Activated CD4-positive, alpha-beta memory T cell treated with anti-CD3 and anti-CD28 coated beads, Interleukin-2, amount 10 ng/mL, durations not matched to agents 7 days and 5 days (primary cell): ENCODE measurements at regions not wholly inside any gene's neighbourhood (a gene's known extent, or its start where the extent isn't known, plus 50 kb on each side); places are given as distances from the start of the nearest gene placed in this dataset.

Source experiments
- CTCF ChIA-PET: fragments of 350-600 bp; sonication (Branson Sonifier 250); formaldehyde crosslinking; loops from one replicate; lab custom pipeline; 2021; ENCODE audit warnings: antibody characterized with exemption, inconsistent platforms; lab: Charles Lee
- POLR2A ChIA-PET: fragments of 350-600 bp; sonication (Branson Sonifier 250); formaldehyde crosslinking; loops from one replicate; lab custom pipeline; 2021; ENCODE audit warnings: antibody characterized with exemption; lab: Charles Lee
- DNase-seq: peaks from one replicate; pipeline ENCODE4 v3.0.0-alpha.2; 2020
- H3K27ac Mint-ChIP-seq: one replicate; pipeline ENCODE4 v1.8.0; 2021; ENCODE audit warnings: mild to moderate bottlenecking, mixed read lengths
- H3K27me3 Mint-ChIP-seq: one replicate; pipeline ENCODE4 v1.8.0; 2021; ENCODE audit warnings: mixed read lengths
- H3K36me3 Mint-ChIP-seq: one replicate; pipeline ENCODE4 v1.8.0; 2021; ENCODE audit warnings: low read depth, mixed read lengths
- H3K4me1 Mint-ChIP-seq: one replicate; pipeline ENCODE4 v1.8.0; 2021; ENCODE audit warnings: mixed read lengths
- H3K4me3 Mint-ChIP-seq: one replicate; pipeline ENCODE4 v1.8.0; 2021; ENCODE audit warnings: mild to moderate bottlenecking, mixed read lengths
- H3K9me3 Mint-ChIP-seq: one replicate; pipeline ENCODE4 v1.8.0; 2021; ENCODE audit warnings: mixed read lengths

DNA sequence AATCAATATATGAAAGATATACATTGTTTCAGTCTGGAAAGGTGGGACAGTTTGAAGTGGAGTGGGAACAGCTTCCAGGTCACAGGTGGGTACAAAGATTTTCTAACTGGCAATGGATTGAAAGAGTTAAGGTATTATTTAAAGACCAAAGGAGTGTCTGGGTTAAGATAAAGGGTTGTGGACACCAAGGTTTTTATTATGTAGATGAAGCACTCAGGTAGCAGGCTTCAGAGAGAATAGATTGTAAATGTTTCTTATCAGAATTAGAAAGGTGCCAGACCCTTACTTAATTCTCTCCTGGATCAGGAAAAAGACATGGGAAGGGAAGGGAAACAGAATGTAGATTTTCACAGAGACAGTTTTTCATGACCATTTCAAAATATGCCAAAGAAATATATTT lies 1174.8 kb downstream of the MAT2B start:
- no peaks in the 10 kb centered on the region for H3K36me3 Mint-ChIP-seq

DNA sequence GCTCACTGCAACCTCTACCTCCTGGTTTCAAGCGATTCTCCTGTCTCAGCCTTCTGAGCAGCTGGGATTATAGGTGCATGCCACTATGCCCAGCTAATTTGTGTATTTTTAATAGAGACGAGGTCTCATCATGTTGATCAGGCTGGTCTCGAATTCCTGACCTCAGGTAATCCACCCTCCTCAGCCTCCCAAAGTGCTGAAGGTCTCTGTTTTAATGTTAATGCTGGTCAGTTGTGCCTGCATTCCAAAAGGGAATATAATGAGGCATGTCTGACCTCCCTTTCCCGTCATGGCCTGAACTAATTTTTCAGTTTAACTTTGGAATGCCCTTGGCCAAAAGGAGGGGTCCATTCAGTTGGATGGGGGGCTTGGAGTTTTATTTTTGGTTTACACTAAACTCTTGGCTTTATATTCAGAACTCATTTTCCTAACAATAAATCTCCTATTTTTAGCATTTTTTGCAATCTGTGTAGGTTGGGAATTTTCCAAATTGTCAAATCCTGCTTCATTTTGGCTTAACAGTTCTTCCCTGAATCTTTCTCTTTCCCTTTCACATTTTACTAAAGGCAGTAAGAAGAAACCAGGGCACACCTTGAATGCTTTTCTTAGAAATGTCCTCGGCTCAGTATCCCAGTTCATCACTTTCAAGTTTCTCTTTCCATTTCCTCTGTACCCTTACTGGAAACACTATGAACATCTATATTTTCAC lies 1175.5 kb downstream of the MAT2B start:
- H3K4me3 Mint-ChIP-seq: no peak overlapping the region
- no peaks in the 10 kb centered on the region for H3K36me3 Mint-ChIP-seq
- H3K27ac Mint-ChIP-seq: no peak overlapping the region
- ChIA-PET POLR2A (no interaction called here), CTCF (no interaction called here)
- no peaks in the 10 kb centered on the region for H3K4me1 Mint-ChIP-seq
- no peaks in the 10 kb centered on the region for H3K27me3 Mint-ChIP-seq
- DNase-seq: no peak
- H3K9me3 Mint-ChIP-seq: no peaks in the 10 kb centered on the region

More for the DNA sequence above, 1174.8 kb downstream of the MAT2B start:
- Mint-ChIP-seq H3K27me3 (no peaks in the 10 kb centered on the region), H3K27ac (no peak overlapping the region), H3K4me1 (no peaks in the 10 kb centered on the region), H3K4me3 (no peak overlapping the region), H3K9me3 (no peaks in the 10 kb centered on the region)
- POLR2A ChIA-PET: no interaction called here
- no peak for DNase-seq
- CTCF ChIA-PET: no interaction called here

DNA sequence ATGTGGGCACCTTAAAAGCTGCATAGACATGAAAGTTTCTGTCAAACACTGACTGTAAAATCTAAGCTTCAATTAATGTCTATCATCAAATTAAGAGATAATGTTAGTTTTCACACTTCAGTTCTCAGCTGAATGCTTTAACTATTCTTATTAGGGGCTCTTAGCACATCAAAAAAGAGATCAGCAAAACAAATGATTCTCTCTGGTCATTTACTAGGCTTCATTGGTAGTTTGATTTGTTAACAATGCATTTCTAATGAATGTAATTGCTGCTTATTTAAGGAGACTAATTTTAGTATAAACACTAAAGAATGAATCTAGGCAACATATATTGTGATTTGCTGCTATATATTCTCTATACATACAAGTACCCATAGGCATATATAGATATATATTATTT lies 1182.0 kb downstream of the MAT2B start:
- ChIA-PET CTCF (no interaction called here), POLR2A (no interaction called here)
- Mint-ChIP-seq H3K4me3 (no peak overlapping the region), H3K36me3 (no peaks in the 10 kb centered on the region), H3K4me1 (no peaks in the 10 kb centered on the region), H3K27me3 (no peaks in the 10 kb centered on the region), H3K27ac (no peak overlapping the region), H3K9me3 (peaks cover 8% of the 10 kb centered on the region)
- no peak for DNase-seq

DNA sequence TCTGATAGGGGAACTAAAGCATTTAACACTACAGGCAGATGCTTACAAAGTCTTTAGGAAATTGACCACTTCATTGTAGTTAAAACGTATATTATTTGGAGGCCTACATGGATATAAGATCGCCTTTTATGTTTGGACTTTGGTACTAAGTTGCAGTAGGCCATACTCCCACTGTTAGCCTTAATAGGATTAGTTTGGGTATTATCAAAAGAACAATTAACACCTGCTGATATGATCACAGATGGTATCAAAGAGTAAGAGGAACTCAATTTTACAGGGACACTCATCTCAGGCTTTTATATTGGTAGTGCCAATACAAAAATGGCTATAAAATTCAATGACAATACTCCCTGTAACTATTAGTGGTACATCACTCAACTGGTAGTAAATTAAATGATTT lies 1183.0 kb downstream of the MAT2B start:
- H3K4me1 Mint-ChIP-seq: no peaks in the 10 kb centered on the region
- H3K4me3 Mint-ChIP-seq: no peak overlapping the region
- H3K36me3 Mint-ChIP-seq: no peaks in the 10 kb centered on the region
- peaks cover 9% of the 10 kb centered on the region for H3K9me3 Mint-ChIP-seq
- POLR2A ChIA-PET: no interaction called here
- H3K27ac Mint-ChIP-seq: no peak overlapping the region
- no peaks in the 10 kb centered on the region for H3K27me3 Mint-ChIP-seq
- CTCF ChIA-PET: no interaction called here
- no peak for DNase-seq

DNA sequence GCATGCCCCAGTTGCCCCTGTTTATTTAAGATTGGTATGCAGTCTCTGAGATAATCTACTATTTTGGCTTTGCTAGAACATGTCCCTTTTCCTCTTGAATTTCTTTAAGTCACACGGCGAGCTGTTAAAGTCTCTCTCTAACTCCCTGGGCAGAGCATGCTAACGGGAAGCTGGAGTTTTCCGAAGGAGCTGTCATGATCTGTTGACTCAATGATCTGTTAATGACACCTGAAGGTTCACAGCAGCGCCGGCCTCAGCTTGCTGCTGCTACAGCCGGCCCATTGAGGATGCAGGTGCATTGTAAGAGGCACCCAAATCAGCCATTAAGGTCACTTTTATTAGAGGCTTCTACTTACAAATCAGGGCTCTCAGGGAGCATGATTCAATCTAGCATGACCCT lies 1203.4 kb downstream of the MAT2B start:
- no peaks in the 10 kb centered on the region for H3K36me3 Mint-ChIP-seq
- CTCF ChIA-PET: no interaction called here
- no peaks in the 10 kb centered on the region for H3K4me1 Mint-ChIP-seq
- no peak overlapping the region for H3K4me3 Mint-ChIP-seq
- H3K27me3 Mint-ChIP-seq: no peaks in the 10 kb centered on the region
- POLR2A ChIA-PET: no interaction called here
- no peak overlapping the region for H3K27ac Mint-ChIP-seq
- no peaks in the 10 kb centered on the region for H3K9me3 Mint-ChIP-seq
- DNase-seq: no peak

DNA sequence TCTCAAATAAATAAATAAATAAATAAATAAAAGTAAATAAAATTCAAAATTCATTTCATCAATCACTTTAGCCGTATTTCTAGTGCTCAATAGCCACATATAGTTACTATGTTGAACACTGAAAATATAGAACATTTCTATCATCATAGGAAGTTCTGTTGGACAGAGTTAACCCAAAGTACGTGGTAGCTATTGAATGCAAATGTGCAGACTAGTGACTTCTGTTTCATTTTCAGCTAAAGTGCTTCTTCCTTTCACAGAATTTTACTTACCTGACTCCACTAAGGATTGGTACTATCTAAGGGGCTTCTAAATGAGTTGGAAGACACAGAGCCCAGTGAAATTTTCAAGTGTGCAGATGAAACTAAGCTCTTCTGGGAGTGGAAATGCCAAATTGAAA lies 1208.3 kb downstream of the MAT2B start:
- no peaks in the 10 kb centered on the region for H3K36me3 Mint-ChIP-seq
- no peak for DNase-seq
- H3K27me3 Mint-ChIP-seq: no peaks in the 10 kb centered on the region
- CTCF ChIA-PET: no interaction called here
- POLR2A ChIA-PET: no interaction called here
- no peaks in the 10 kb centered on the region for H3K4me1 Mint-ChIP-seq
- H3K9me3 Mint-ChIP-seq: peaks cover 5% of the 10 kb centered on the region
- H3K4me3 Mint-ChIP-seq: no peak overlapping the region
- no peak overlapping the region for H3K27ac Mint-ChIP-seq

DNA sequence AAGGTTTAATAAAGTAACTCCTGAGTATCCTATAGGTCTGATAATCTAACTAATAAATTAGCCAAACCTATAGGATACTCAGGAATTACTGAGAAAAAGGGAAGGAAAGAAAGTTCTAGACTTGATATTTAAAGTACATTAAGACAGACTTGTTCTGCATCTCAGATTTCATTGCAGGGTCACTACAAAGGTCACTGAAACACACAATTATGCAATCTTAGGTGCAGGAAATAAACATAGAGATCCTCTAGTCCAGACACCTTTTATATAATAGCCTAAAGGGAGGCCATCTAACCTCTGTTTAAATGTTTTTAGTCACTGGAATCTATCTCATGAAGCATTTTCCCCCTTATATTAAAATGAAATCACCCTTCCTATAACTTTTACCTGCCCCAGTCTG lies 1215.7 kb downstream of the MAT2B start:
- Mint-ChIP-seq H3K4me1 (no peaks in the 10 kb centered on the region), H3K27me3 (no peaks in the 10 kb centered on the region), H3K27ac (no peak overlapping the region), H3K36me3 (no peaks in the 10 kb centered on the region), H3K4me3 (no peak overlapping the region), H3K9me3 (peaks cover 9% of the 10 kb centered on the region)
- no peak for DNase-seq
- ChIA-PET CTCF (no interaction called here), POLR2A (no interaction called here)

DNA sequence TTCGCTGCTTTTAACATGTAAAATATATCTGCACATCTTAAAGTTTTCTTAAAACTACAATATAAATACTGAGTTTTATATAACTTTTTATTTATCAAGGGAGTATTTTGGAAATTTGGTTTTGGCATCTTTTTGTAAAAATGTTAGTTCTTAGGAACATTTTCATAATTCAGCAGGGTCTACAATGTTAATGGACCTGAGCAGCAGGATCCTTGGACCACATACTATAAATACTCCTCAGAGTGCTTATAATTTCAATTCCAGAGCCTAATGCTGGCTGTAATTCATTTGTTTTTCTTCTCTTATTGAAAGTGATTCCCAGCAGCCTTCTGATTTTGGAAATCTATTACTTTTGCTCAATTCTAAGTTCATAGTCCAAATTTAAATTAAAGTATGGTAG lies 1216.2 kb downstream of the MAT2B start:
- Mint-ChIP-seq H3K4me3 (no peak overlapping the region), H3K27ac (no peak overlapping the region), H3K9me3 (peaks cover 9% of the 10 kb centered on the region), H3K36me3 (no peaks in the 10 kb centered on the region), H3K27me3 (no peaks in the 10 kb centered on the region), H3K4me1 (no peaks in the 10 kb centered on the region)
- ChIA-PET POLR2A (no interaction called here), CTCF (no interaction called here)
- DNase-seq: no peak

DNA sequence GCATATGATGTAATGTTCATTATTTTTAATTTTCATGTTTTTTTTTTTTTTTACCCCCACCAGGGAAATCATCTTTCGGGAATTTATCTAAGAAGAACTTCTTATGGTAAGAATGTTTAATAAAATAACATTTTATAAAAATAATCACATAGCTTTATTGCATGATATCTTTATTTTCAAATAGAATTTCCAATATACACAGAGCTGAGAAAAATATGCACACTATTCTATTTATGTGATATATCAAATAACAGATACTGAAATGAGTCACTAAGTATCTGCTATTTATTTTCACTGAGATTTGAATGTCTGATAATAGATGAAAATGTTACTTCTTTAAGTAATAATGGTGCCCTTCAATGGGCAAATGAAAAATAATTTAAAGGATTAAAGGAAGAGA lies 1217.3 kb downstream of the MAT2B start:
- ChIA-PET CTCF (no interaction called here), POLR2A (no interaction called here)
- Mint-ChIP-seq H3K4me3 (no peak overlapping the region), H3K36me3 (no peaks in the 10 kb centered on the region), H3K4me1 (no peaks in the 10 kb centered on the region), H3K9me3 (peaks cover 9% of the 10 kb centered on the region), H3K27me3 (no peaks in the 10 kb centered on the region), H3K27ac (no peak overlapping the region)
- DNase-seq: no peak

DNA sequence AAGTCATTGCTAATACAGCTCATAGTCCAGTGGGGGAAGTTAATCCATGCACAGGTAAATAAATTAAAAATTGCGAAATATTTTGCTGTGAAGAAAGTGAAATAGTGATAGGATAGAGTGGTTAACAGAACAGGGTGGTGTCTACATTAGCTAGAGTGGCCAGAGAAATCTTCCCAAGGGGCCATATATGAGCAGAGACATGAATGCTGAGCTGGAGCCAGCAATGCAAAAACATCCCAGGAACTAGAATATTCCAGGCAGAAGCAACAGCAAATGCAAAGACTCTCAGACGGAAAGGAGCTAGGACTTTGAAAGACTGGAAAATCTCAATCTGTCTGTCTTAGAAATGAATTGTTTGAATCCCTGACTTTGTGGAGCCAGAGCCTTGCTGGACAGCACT lies 1221.6 kb downstream of the MAT2B start:
- Mint-ChIP-seq H3K27me3 (no peaks in the 10 kb centered on the region), H3K36me3 (no peaks in the 10 kb centered on the region), H3K27ac (no peak overlapping the region), H3K9me3 (peaks cover 6% of the 10 kb centered on the region), H3K4me1 (no peaks in the 10 kb centered on the region), H3K4me3 (no peak overlapping the region)
- DNase-seq: no peak
- ChIA-PET POLR2A (no interaction called here), CTCF (no interaction called here)

DNA sequence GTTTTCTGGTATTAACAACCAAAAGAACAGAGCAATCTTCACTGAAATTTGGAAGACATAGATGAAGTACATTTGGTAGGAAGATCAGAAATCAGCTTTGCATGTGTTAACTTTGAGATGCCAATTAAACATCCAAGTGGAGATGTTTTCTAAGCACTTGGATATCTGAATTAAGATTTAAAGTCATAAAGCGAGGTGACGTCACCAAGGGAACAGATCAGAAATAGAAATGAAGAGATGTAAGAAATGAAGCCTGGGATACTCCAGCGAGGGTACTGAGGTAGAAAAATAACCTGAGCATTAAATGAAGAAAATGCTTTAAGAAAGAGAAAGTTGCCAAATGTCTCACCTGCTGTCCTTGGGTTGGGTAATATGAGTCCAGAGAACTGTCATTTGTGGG lies 1223.3 kb downstream of the MAT2B start:
- H3K9me3 Mint-ChIP-seq: peaks cover 6% of the 10 kb centered on the region
- H3K27me3 Mint-ChIP-seq: no peaks in the 10 kb centered on the region
- no peaks in the 10 kb centered on the region for H3K4me1 Mint-ChIP-seq
- H3K27ac Mint-ChIP-seq: no peak overlapping the region
- H3K36me3 Mint-ChIP-seq: no peaks in the 10 kb centered on the region
- ChIA-PET CTCF (no interaction called here), POLR2A (no interaction called here)
- DNase-seq: no peak
- no peak overlapping the region for H3K4me3 Mint-ChIP-seq

DNA sequence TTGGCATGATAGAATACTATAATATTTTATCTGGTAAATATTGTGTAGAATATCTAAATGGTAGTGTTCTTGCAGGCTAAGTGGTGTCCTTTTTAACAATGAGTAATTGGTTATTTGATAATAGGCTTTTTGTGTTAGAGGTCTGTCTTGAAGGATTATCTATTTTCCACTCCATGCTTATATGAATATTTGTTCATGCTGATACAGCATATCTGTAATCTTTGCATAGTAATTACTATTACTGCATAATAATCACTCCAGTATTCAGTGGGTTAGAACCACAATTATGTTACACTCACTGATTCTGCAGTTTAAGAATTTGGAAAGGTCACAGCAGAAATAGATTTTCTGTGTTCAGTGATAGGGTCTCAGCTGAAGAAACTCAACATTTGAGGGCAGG lies 1229.9 kb downstream of the MAT2B start:
- CTCF ChIA-PET: no interaction called here
- H3K4me3 Mint-ChIP-seq: no peak overlapping the region
- H3K36me3 Mint-ChIP-seq: no peaks in the 10 kb centered on the region
- H3K27me3 Mint-ChIP-seq: no peaks in the 10 kb centered on the region
- no peak overlapping the region for H3K27ac Mint-ChIP-seq
- DNase-seq: no peak
- POLR2A ChIA-PET: no interaction called here
- H3K9me3 Mint-ChIP-seq: peaks cover 11% of the 10 kb centered on the region
- H3K4me1 Mint-ChIP-seq: no peaks in the 10 kb centered on the region

DNA sequence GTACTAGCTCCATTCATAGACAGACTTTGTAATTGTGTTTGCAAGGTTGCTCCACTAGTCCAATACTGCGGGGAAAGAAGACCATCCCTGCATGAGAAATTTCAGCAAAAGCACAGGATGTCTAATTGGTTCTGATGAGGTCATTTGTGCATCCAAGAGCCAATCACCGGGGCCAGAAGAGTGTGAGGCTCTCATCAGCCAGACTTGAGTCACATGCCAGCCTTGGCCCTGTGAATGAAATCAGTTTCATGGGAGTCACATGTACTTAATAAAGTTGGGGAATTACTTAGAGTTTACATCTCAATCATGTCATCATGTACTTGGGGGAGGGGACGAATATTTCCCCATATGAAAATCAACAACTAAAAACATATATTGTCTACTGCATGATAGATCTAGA lies 1236.0 kb downstream of the MAT2B start:
- no peak overlapping the region for H3K4me3 Mint-ChIP-seq
- ChIA-PET POLR2A (no interaction called here), CTCF (no interaction called here)
- DNase-seq: no peak
- H3K27ac Mint-ChIP-seq: no peak overlapping the region
- no peaks in the 10 kb centered on the region for H3K27me3 Mint-ChIP-seq
- H3K4me1 Mint-ChIP-seq: peaks cover 3% of the 10 kb centered on the region
- peaks cover 7% of the 10 kb centered on the region for H3K9me3 Mint-ChIP-seq
- H3K36me3 Mint-ChIP-seq: no peaks in the 10 kb centered on the region

DNA sequence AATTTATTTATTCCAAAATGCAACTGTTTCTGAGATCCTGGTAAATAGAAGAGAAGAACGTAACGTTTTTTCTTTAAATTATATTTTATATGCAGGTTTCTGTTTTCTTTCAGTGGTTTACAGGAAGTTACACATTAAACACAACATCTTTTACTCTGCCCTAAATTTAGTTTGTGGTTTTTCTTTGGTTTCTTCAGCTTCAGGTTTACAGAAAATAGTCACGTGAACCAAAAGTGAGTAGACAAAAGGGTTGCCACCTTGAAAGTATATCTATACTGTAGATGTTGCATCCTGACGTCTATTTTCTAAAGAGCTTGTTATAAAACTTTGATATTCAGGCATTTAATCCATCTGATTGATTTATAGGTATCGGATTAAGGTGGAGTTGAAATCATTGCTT lies 1236.6 kb downstream of the MAT2B start:
- Mint-ChIP-seq H3K9me3 (peaks cover 7% of the 10 kb centered on the region), H3K27ac (no peak overlapping the region), H3K4me3 (no peak overlapping the region), H3K27me3 (no peaks in the 10 kb centered on the region), H3K4me1 (peaks cover 3% of the 10 kb centered on the region), H3K36me3 (no peaks in the 10 kb centered on the region)
- no peak for DNase-seq
- POLR2A ChIA-PET: no interaction called here
- CTCF ChIA-PET: no interaction called here
